ENCODE measurements at regions not wholly inside any gene's neighbourhood (a gene's known extent, or its start where the extent isn't known, plus 50 kb on each side); places are given as distances from the start of the nearest gene placed in this dataset.

GRCh38 chr12:5222729-5223128 is 179.1 kb downstream of the KCNA5 start:
- DNase-seq (ENCODE audit: extremely low read depth, low read depth), result no peak
- TF ChIP-seq, protein P1, sequence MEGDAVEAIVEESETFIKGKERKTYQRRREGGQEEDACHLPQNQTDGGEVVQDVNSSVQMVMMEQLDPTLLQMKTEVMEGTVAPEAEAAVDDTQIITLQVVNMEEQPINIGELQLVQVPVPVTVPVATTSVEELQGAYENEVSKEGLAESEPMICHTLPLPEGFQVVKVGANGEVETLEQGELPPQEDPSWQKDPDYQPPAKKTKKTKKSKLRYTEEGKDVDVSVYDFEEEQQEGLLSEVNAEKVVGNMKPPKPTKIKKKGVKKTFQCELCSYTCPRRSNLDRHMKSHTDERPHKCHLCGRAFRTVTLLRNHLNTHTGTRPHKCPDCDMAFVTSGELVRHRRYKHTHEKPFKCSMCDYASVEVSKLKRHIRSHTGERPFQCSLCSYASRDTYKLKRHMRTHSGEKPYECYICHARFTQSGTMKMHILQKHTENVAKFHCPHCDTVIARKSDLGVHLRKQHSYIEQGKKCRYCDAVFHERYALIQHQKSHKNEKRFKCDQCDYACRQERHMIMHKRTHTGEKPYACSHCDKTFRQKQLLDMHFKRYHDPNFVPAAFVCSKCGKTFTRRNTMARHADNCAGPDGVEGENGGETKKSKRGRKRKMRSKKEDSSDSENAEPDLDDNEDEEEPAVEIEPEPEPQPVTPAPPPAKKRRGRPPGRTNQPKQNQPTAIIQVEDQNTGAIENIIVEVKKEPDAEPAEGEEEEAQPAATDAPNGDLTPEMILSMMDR (IDR thresholded peaks at IDR 0.05; ENCODE audit: low read depth, low read length), result no peak

DNA sequence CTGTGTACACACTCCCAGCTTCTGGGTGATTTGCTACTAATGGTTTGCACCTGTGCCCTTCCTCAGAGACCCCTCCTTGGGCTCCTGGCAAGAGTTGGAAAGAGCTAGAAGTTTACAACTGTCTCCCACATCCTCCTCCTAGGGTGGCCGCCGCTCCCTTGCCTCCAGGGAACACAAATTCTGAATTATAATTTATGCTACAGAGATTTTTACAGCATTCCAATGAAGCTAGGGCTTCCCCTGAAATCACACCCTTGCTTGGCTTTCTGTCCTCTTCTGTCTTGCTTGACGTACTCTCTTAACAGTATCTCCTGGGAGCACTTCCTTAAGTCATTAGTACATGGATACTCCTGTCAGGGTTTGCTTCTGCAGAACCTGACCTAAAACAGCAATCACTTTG is 180.2 kb downstream of the KCNA5 start:
- TF ChIP-seq, protein P1 (IDR thresholded peaks at IDR 0.05; ENCODE audit: low read depth, low read length), result no peak
- no peak for DNase-seq (ENCODE audit: extremely low read depth, low read depth)

DNA sequence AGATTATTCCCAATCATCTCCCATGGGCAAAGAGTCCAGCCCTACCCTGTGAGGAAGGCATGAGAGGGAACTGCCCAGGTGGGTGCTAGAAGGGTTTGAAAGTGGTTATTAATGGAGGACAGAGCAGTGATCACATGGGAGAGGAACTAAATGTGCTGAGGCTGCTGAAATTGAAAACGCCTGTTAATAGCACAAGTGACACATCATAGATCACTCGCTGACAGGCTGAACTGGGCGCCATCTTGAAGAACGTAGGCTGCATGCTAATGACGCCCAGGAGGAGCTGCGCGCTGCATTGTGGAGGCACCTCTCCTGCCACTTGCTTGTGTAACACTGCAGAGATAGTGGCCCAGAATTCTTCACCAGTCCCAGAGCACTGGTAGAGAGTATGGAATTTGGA is 182.9 kb downstream of the KCNA5 start:
- TF ChIP-seq, protein P1 (IDR thresholded peaks at IDR 0.05; ENCODE audit: low read depth, low read length), result no peak
- no peak for DNase-seq (ENCODE audit: extremely low read depth, low read depth)

- TF ChIP-seq, protein P1 (IDR thresholded peaks at IDR 0.05; ENCODE audit: low read depth, low read length), result no peak
- DNase-seq (ENCODE audit: extremely low read depth, low read depth), result no peak
Observed at GRCh38 chr12:5227708-5228373, 184.2 kb downstream of the KCNA5 start.

- no peak for DNase-seq (ENCODE audit: extremely low read depth, low read depth)
- TF ChIP-seq, protein P1 (IDR thresholded peaks at IDR 0.05; ENCODE audit: low read depth, low read length), result no peak
Observed at GRCh38 chr12:5230156-5230555, 186.5 kb downstream of the KCNA5 start.

DNA sequence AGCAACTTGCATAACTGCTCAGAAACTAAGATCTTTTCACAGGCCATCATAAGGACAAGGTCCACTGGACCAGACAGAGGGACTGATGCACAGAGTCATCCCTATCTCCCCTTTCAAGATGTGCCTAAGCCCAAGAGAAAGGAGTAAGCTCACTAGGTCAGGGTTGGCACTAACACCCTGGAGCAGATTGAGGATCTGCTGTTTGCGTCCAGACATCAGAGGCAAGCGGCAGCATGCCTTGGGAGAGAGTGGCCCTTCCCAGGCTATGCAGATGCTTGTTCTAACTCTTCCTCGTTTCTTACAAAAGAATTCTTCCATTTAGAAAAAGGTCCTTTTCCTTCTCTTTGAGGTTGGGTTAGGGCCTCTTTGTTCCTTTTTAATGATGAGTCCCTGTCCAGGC is 187.2 kb downstream of the KCNA5 start:
- TF ChIP-seq, protein P1 (IDR thresholded peaks at IDR 0.05; ENCODE audit: low read depth, low read length), result no peak
- DNase-seq (ENCODE audit: extremely low read depth, low read depth), result no peak

- no peak for DNase-seq (ENCODE audit: extremely low read depth, low read depth)
Observed at GRCh38 chr12:5232291-5232690, 188.6 kb downstream of the KCNA5 start.

More at GRCh38 chr12:5232291-5232690, 188.6 kb downstream of the KCNA5 start:
- TF ChIP-seq, protein P1 (IDR thresholded peaks at IDR 0.05; ENCODE audit: low read depth, low read length), result no peak
